CD14-positive monocyte (primary cell): ENCODE measurements at regions not wholly inside any gene's neighbourhood (a gene's known extent, or its start where the extent isn't known, plus 50 kb on each side); places are given as distances from the start of the nearest gene placed in this dataset.
"Not testable (repeated sequence)": the region's sequence is repeated elsewhere in the genome, so short reads cannot be mapped to it uniquely, and the experiment has no call there.

ENCODE experiments used
- DNase-seq, 3 donors: peaks; one replicate each; pipeline ENCODE4 v3.0.0-alpha.2; 2011 to 2022
- H2AFZ ChIP-seq: 2 replicates; pipeline ENCODE4 v1.6.0; 2012; ENCODE audit warnings: mild to moderate bottlenecking, low read depth, low read length, inconsistent platforms; ENCODE audit not compliant: insufficient read depth, poor library complexity, severe bottlenecking
- H3K27ac ChIP-seq, 2 donors: 1 replicate in 1 of 2; 2 replicates in 1 of 2; pipeline ENCODE4 v1.5.1; 2012 to 2013; ENCODE audit warnings: low read length in 2 of 2, control low read depth in 1 of 2, inconsistent platforms in 1 of 2, low read depth in 1 of 2, mild to moderate bottlenecking in 1 of 2
- H3K27me3 ChIP-seq, 2 donors: one replicate each; pipeline versions ENCODE4 v1.6.0 to v1.6.1; 2011 to 2013; ENCODE audit warnings: low read length in 2 of 2; ENCODE audit not compliant: control insufficient read depth in 2 of 2, insufficient read depth in 2 of 2
- H3K36me3 ChIP-seq, 2 donors: replicated peaks in 1 of 2; 1 replicate in 1 of 2; 2 replicates in 1 of 2; pipeline versions ENCODE4 v1.5.1 to v1.6.1; 2012 to 2013; ENCODE audit warnings: low read length in 2 of 2, control low read depth in 1 of 2, inconsistent platforms in 1 of 2, mild to moderate bottlenecking in 1 of 2; ENCODE audit not compliant: insufficient read depth in 2 of 2, control insufficient read depth in 1 of 2
- H3K4me1 ChIP-seq, 2 donors: 1 replicate in 1 of 2; 2 replicates in 1 of 2; pipeline versions ENCODE4 v1.5.1 to v1.6.1; 2012 to 2013; ENCODE audit warnings: low read length in 2 of 2, control low read depth in 1 of 2, inconsistent platforms in 1 of 2, mild to moderate bottlenecking in 1 of 2, moderate library complexity in 1 of 2; ENCODE audit not compliant: insufficient read depth in 2 of 2, control insufficient read depth in 1 of 2
- H3K4me2 ChIP-seq: replicated peaks from 2 replicates; pipeline ENCODE3; 2012; ENCODE audit warnings: low read length, moderate library complexity, mild to moderate bottlenecking; ENCODE audit not compliant: poor library complexity, severe bottlenecking; ENCODE audit errors: extremely low read depth
- H3K4me3 ChIP-seq, 3 experiments: fragments of 200-600 bp in 1 of 3; sonication (generic) in 1 of 3; replicated peaks in 1 of 3; 1 replicate in 2 of 3; 2 replicates in 1 of 3; pipeline ENCODE4 v1.5.1; 2011 to 2013; ENCODE audit warnings: low read length in 3 of 3, mild to moderate bottlenecking in 3 of 3, control low read depth in 2 of 3, low read depth in 2 of 3, inconsistent platforms in 1 of 3, moderate library complexity in 1 of 3
- H3K79me2 ChIP-seq: 2 replicates; pipeline ENCODE4 v1.6.0; 2012; ENCODE audit warnings: mild to moderate bottlenecking, control low read depth, inconsistent platforms, low read length, moderate library complexity; ENCODE audit not compliant: insufficient read depth
- H3K9ac ChIP-seq: 2 replicates; pipeline ENCODE4 v1.6.0; 2017; ENCODE audit warnings: low read length, mild to moderate bottlenecking; ENCODE audit not compliant: insufficient read depth, poor library complexity, severe bottlenecking
- H3K9me3 ChIP-seq, 2 donors: replicated peaks in 1 of 2; 1 replicate in 1 of 2; 2 replicates in 1 of 2; pipeline versions ENCODE4 v1.5.1 to v1.6.1; 2012 to 2013; ENCODE audit warnings: low read length in 2 of 2, control low read depth in 1 of 2; ENCODE audit not compliant: control insufficient read depth in 1 of 2, insufficient read depth in 1 of 2
- H4K20me1 ChIP-seq: 2 replicates; pipeline ENCODE4 v1.6.0; 2012; ENCODE audit warnings: mild to moderate bottlenecking, low read length, control low read depth, moderate library complexity; ENCODE audit not compliant: insufficient read depth
- H3K27ac Mint-ChIP-seq, 7 donors: one replicate each; pipeline ENCODE4 v1.8.0; 2020; ENCODE audit warnings: mild to moderate bottlenecking in 7 of 7, mixed read lengths in 7 of 7, moderate library complexity in 6 of 7, inconsistent platforms in 2 of 7
- H3K27me3 Mint-ChIP-seq, 3 donors: one replicate each; pipeline ENCODE4 v1.8.0; 2021 to 2022; ENCODE audit warnings: low read depth in 3 of 3, mild to moderate bottlenecking in 3 of 3, mixed read lengths in 3 of 3, moderate library complexity in 3 of 3, inconsistent platforms in 1 of 3
- H3K36me3 Mint-ChIP-seq, 2 donors: one replicate each; pipeline ENCODE4 v1.8.0; 2020; ENCODE audit warnings: mixed read lengths in 2 of 2, inconsistent platforms in 1 of 2, mild to moderate bottlenecking in 1 of 2
- H3K4me1 Mint-ChIP-seq: one replicate; pipeline ENCODE4 v1.8.0; 2020; ENCODE audit warnings: mild to moderate bottlenecking, mixed read lengths
- H3K4me3 Mint-ChIP-seq, 2 donors: one replicate each; pipeline ENCODE4 v1.8.0; 2020; ENCODE audit warnings: mild to moderate bottlenecking in 2 of 2, mixed read lengths in 2 of 2, moderate library complexity in 1 of 2
- H3K9me3 Mint-ChIP-seq, 7 donors: one replicate each; pipeline ENCODE4 v1.8.0; 2020 to 2022; ENCODE audit warnings: mixed read lengths in 7 of 7, mild to moderate bottlenecking in 6 of 7, moderate library complexity in 6 of 7, inconsistent platforms in 2 of 7
- CTCF ChIP-seq: fragments of 200-600 bp; IDR thresholded peaks from one replicate; pipeline ENCODE4 v1.8.0; 2022; ENCODE audit warnings: antibody characterized with exemption, mild to moderate bottlenecking
- WGBS: methylation state at CpG from one replicate; pipeline ENCODE4 v1.1.5; 2013; ENCODE audit warnings: missing lambda C conversion rate; ENCODE audit not compliant: insufficient coverage; 5-methylcytosine and 5-hydroxymethylcytosine counted together
- intact Hi-C, 2 donors: fragments of 100-400 bp; cut with micrococcal nuclease; formaldehyde crosslinking; loops; one replicate each; pipeline versions ENCODE4 v1.15.0 to v1.15.1; 2023

- no peaks in the 10 kb centered on the region for H3K4me1 ChIP-seq
- no peaks in the 10 kb centered on the region for H3K4me1 Mint-ChIP-seq
- DNase-seq, result no peak
These were observed 86.6 kb downstream of the RRAGC start for GRCh38 chr1:38772953-38773352.

GRCh38 chr1:38772026-38772425, 87.5 kb downstream of the RRAGC start:
- H3K4me2 ChIP-seq, result no peak overlapping the region
- H3K9me3 Mint-ChIP-seq, result peaks cover 0 to 13% (median 9%) of the 10 kb centered on the region in 7 donors
- intact Hi-C loops, result no loop called here
- H3K9ac ChIP-seq, result no peak overlapping the region
- no peaks in the 10 kb centered on the region for H3K4me1 Mint-ChIP-seq
- no peak overlapping the region for H3K27ac Mint-ChIP-seq
- no peaks in the 10 kb centered on the region for H3K79me2 ChIP-seq
- H3K27me3 ChIP-seq, result no peaks in the 10 kb centered on the region
- no peak overlapping the region for H3K4me3 Mint-ChIP-seq
- no peak for TF ChIP-seq CTCF
- no peak overlapping the region for H3K4me3 ChIP-seq
- H3K36me3 Mint-ChIP-seq, result no peaks in the 10 kb centered on the region
- no peaks in the 10 kb centered on the region for H4K20me1 ChIP-seq
- no peak for DNase-seq
- no peaks in the 10 kb centered on the region for H3K36me3 ChIP-seq
- no peaks in the 10 kb centered on the region for H3K9me3 ChIP-seq
- H3K27me3 Mint-ChIP-seq, result peaks cover 6 to 17% (median 8%) of the 10 kb centered on the region in 3 donors
- H3K4me1 ChIP-seq, result no peaks in the 10 kb centered on the region
- 50% methylated on average over 2 of the region's 4 CpGs for WGBS
- H2AFZ ChIP-seq, result no peak overlapping the region
- no peak overlapping the region for H3K27ac ChIP-seq

More at GRCh38 chr1:38772953-38773352, 86.6 kb downstream of the RRAGC start:
- TF ChIP-seq CTCF, result no peak
- no CpG with 5 or more reads among the region's 3 CpGs for WGBS
- no peak overlapping the region for H3K9ac ChIP-seq
- no peak overlapping the region for H3K4me3 Mint-ChIP-seq
- H3K27me3 Mint-ChIP-seq, result peaks cover 4 to 15% (median 8%) of the 10 kb centered on the region in 3 donors
- intact Hi-C loops, result no loop called here
- no peak overlapping the region for H3K27ac Mint-ChIP-seq
- H3K79me2 ChIP-seq, result no peaks in the 10 kb centered on the region
- H3K4me3 ChIP-seq, result no peak overlapping the region
- no peaks in the 10 kb centered on the region for H3K9me3 ChIP-seq
- no peaks in the 10 kb centered on the region for H3K36me3 Mint-ChIP-seq
- H2AFZ ChIP-seq, result no peak overlapping the region
- no peak overlapping the region for H3K27ac ChIP-seq
- no peaks in the 10 kb centered on the region for H4K20me1 ChIP-seq
- no peak overlapping the region for H3K4me2 ChIP-seq
- no peaks in the 10 kb centered on the region for H3K27me3 ChIP-seq
- H3K36me3 ChIP-seq, result no peaks in the 10 kb centered on the region
- H3K9me3 Mint-ChIP-seq, result peaks cover 0 to 5% (median 3%) of the 10 kb centered on the region in 7 donors

GRCh38 chr1:38770516-38771173, 88.9 kb downstream of the RRAGC start:
- H3K27me3 ChIP-seq, H2AFZ ChIP-seq, DNase-seq, intact Hi-C loops, H3K27ac Mint-ChIP-seq, H3K9ac ChIP-seq, H3K4me1 ChIP-seq, H3K79me2 ChIP-seq, H4K20me1 ChIP-seq, H3K36me3 Mint-ChIP-seq, H3K4me3 Mint-ChIP-seq, H3K4me3 ChIP-seq, H3K9me3 ChIP-seq, H3K36me3 ChIP-seq, H3K27ac ChIP-seq, H3K4me1 Mint-ChIP-seq, H3K4me2 ChIP-seq: not testable (repeated sequence)
- Mint-ChIP-seq H3K9me3 (peaks cover 0 to 15% (median 9%) of the 10 kb centered on the region in 7 donors), H3K27me3 (peaks cover 6 to 16% (median 14%) of the 10 kb centered on the region in 3 donors)
- WGBS, result no CpG with 5 or more reads among the region's 5 CpGs
